ENCODE measurements at regions not wholly inside any gene's neighbourhood (a gene's known extent, or its start where the extent isn't known, plus 50 kb on each side); places are given as distances from the start of the nearest gene placed in this dataset.
A peak's percentile ranks its signal among the peaks of the same experiment; 100 is the strongest.
"Not testable (repeated sequence)": the region's sequence is repeated elsewhere in the genome, so short reads cannot be mapped to it uniquely, and the experiment has no call there.

- DNase-seq: no peak
These were observed 264.0 kb downstream of the CTH start for GRCh38 chr1:70674941-70675685.

- DNase-seq: no peak
These were observed 264.7 kb downstream of the CTH start for GRCh38 chr1:70675737-70676156.

- peak; percentile 52 to 69 for DNase-seq
These were observed 274.5 kb downstream of the CTH start for GRCh38 chr1:70685300-70686286.

DNA sequence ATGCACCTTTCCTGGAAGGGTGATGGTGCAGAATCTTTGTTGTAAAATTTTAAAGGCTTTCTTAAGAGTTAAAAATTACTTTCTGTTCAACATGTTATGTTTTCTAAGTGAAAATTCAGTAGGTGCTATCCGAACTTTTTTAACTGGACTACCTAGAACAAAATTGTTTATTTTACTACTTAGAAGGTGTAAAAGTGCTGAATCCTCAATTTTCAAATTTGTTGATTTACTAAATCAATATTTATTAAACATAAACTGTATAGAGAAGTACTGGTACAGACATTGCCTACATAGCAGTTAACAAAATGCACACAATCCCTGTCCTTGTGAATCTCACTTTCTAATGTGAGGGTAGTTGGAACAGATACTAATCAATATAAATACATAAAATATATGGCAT, 277.5 kb downstream of the CTH start:
- DNase-seq: no peak

GRCh38 chr1:70706381-70707037, 295.4 kb downstream of the CTH start:
- DNase-seq: no peak

GRCh38 chr1:70707214-70707613, 296.1 kb downstream of the CTH start:
- DNase-seq: no peak

DNA sequence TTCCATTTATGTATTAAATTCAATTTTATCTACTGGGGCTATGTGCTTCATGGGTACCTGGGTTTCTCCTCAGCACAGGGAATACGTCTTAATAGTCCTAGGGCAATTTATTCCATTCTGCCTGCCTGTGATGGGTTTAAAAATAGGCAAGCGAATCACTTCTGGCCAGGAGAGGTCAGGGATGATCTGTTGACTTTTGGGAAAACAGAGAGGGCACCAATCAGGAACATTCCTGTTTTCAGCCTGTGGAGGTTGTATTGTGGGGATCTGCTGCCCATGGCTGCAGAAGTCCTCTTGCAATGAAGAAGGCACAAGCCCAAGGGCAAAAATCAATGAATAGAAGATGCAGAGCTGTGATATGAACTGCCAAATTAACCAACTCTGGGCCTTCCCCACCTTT, 303.1 kb downstream of the CTH start:
- DNase-seq: no peak

DNA sequence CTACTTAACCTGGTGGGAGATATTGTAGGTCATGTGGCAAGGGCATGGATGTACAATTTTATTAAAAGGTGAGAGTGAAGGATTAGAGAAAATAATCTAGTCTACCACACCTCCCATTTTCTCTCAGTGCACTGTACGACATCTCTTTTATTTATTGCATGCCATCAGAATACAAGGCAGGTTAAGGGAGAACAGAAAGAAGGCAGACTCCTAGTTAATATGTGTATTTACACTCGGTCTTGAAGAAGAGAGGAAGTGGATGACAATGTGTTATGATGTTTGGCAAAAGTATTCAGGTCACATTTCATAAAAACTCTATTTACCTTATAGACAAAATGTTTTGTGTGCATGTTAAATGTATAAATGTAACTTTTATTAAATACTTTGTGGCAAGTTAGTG, 306.1 kb downstream of the CTH start:
- no peak for DNase-seq

- no peak for DNase-seq
These were observed 306.6 kb downstream of the CTH start for GRCh38 chr1:70717656-70718055.

- DNase-seq: no peak
These were observed 307.1 kb downstream of the CTH start for GRCh38 chr1:70718086-70718630.

GRCh38 chr1:70719154-70719553, 308.1 kb downstream of the CTH start:
- no peak for DNase-seq

DNA sequence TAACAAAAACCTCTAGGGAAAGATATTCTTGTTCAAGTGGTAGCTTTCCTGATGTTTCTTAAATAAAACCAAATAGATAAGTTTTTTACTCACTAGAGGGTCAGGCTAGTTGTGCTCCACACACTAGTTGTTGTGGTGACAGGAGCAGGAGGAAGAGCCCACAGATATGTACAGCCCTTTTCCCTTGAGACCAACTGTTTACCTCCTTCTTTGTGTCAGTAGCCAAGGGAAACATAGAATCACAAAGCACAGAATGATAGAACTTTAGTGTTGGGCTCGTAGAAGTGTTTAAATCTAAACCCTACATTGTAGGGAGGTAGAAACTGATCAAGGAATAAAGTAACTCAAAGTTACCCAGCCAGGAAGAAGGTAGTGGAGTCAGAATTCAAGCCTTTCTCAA, 309.0 kb downstream of the CTH start:
- no peak for DNase-seq

- DNase-seq: no peak
These were observed 309.5 kb downstream of the CTH start for GRCh38 chr1:70720521-70720920.

GRCh38 chr1:70727886-70728489, 316.9 kb downstream of the CTH start:
- DNase-seq: no peak

DNA sequence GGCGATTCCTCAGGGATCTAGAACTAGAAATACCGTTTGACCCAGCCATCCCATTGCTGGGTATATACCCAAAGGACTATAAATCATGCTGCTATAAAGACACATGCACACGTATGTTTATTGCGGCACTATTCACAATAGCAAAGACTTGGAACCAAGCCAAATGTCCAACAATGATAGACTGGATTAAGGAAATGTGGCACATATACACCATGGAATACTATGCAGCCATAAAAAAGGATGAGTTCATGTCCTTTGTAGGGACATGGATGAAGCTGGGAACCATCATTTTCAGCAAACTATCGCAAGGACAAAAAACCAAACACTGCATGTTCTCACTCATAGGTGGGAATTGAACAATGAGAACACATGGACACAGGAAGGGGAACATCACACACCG, 311.1 kb downstream of the PTGER3 start:
- not testable (repeated sequence) for DNase-seq

GRCh38 chr1:70737125-70737524, 310.5 kb downstream of the PTGER3 start:
- DNase-seq: no peak

GRCh38 chr1:70738624-70739023, 309.0 kb downstream of the PTGER3 start:
- no peak for DNase-seq

- peak; percentile 11 to 30 for DNase-seq
These were observed 302.4 kb downstream of the PTGER3 start for GRCh38 chr1:70745199-70745598.

GRCh38 chr1:70746062-70746461, 301.6 kb downstream of the PTGER3 start:
- not testable (repeated sequence) for DNase-seq

DNA sequence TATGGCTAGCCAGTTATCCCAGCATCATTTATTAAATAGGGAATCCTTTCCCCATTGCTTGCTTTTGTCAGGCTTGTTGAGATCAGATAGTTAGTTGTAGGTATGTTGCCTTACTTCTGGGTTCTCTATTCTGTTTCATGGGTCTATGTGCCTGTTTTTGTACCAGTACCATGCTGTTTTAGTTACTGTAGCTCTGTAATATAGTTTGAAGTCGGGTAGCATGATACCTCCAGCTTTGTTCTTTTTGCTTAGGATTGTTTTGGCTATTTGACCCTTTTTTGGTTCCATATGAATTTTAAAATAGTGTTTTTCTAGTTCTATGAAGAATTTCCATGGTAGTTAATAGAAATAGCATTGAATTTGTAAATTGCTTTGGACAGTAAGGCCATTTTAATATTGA, 300.5 kb downstream of the PTGER3 start:
- not testable (repeated sequence) for DNase-seq

DNA sequence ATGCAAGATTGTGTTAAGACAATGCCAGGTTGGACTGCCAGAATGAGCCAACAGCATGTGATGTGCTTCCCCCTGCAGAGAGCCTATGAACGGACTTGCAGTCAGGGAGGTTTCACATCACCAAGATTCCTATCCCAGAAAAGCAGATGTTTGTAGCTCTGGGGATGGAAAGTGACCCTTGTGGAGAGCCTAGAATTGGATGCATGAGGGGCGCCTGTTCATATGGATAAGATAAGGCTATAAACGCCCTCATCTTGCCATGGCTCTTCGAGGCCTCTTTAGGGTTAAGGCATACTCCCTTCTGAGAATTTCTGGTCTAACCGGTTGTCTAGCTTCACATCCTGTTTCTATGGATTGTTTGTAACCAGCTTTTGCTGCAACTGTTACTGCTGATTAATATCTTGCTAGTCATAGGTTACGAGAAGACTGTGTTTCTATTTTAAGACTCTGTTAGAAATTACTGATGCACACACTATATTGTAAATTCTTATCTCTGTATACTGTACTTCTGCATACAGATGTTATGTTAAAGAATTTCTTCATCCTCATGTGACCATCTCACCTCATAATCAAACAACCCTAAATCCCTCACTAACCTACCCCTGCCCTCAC, 295.8 kb downstream of the PTGER3 start:
- not testable (repeated sequence) for DNase-seq

GRCh38 chr1:70754701-70755100, 292.9 kb downstream of the PTGER3 start:
- no peak for DNase-seq
